Mucosa of rectum (tissue), 2 donors: ENCODE measurements at regions not wholly inside any gene's neighbourhood (a gene's known extent, or its start where the extent isn't known, plus 50 kb on each side); places are given as distances from the start of the nearest gene placed in this dataset.
"Not testable (repeated sequence)": the region's sequence is repeated elsewhere in the genome, so short reads cannot be mapped to it uniquely, and the experiment has no call there.

Experiments
- H3K27ac ChIP-seq, 2 donors: one replicate each; pipeline ENCODE4 v1.7.0; 2013; ENCODE audit warnings: inconsistent platforms in 2 of 2, low read depth in 2 of 2, low read length in 2 of 2
- H3K27me3 ChIP-seq, 2 donors: one replicate each; pipeline ENCODE4 v1.7.0; 2013; ENCODE audit warnings: low read length in 2 of 2; ENCODE audit not compliant: control insufficient read depth in 2 of 2, insufficient read depth in 2 of 2
- H3K36me3 ChIP-seq, 2 donors: one replicate each; pipeline ENCODE4 v1.7.0; 2013; ENCODE audit warnings: low read length in 2 of 2; ENCODE audit not compliant: control insufficient read depth in 2 of 2, insufficient read depth in 2 of 2
- H3K4me1 ChIP-seq, 2 donors: one replicate each; pipeline ENCODE4 v1.7.0; 2013; ENCODE audit warnings: low read length in 2 of 2, mild to moderate bottlenecking in 1 of 2; ENCODE audit not compliant: control insufficient read depth in 2 of 2, insufficient read depth in 2 of 2
- H3K4me3 ChIP-seq, 2 donors: one replicate each; pipeline ENCODE4 v1.7.0; 2013; ENCODE audit warnings: low read length in 2 of 2
- H3K9ac ChIP-seq, 2 donors: one replicate each; pipeline ENCODE4 v1.7.0; 2013; ENCODE audit warnings: low read length in 2 of 2, low read depth in 1 of 2, mild to moderate bottlenecking in 1 of 2
- H3K9me3 ChIP-seq, 2 donors: one replicate each; pipeline ENCODE4 v1.7.0; 2013; ENCODE audit warnings: low read length in 2 of 2; ENCODE audit not compliant: control insufficient read depth in 2 of 2
- donor health status: healthy.
- donor health status: Normal muscosa, but diverticular disease.

- no peaks in the 10 kb centered on the region for H3K9me3 ChIP-seq
- no peak overlapping the region for H3K27ac ChIP-seq
- no peaks in the 10 kb centered on the region for H3K36me3 ChIP-seq
- no peaks in the 10 kb centered on the region for H3K4me1 ChIP-seq
- H3K27me3 ChIP-seq = peaks cover 0 to 2% of the 10 kb centered on the region in 2 donors
- H3K9ac ChIP-seq = no peak overlapping the region
- no peak overlapping the region for H3K4me3 ChIP-seq
Measured at GRCh38 chr6:170056278-170056711, 234.6 kb downstream of the DLL1 start.

- H3K27me3 ChIP-seq, H3K27ac ChIP-seq, H3K9ac ChIP-seq, H3K4me1 ChIP-seq, H3K36me3 ChIP-seq, H3K4me3 ChIP-seq, H3K9me3 ChIP-seq: not testable (repeated sequence)
Measured at GRCh38 chr6:170055797-170056196, 235.1 kb downstream of the DLL1 start.

DNA sequence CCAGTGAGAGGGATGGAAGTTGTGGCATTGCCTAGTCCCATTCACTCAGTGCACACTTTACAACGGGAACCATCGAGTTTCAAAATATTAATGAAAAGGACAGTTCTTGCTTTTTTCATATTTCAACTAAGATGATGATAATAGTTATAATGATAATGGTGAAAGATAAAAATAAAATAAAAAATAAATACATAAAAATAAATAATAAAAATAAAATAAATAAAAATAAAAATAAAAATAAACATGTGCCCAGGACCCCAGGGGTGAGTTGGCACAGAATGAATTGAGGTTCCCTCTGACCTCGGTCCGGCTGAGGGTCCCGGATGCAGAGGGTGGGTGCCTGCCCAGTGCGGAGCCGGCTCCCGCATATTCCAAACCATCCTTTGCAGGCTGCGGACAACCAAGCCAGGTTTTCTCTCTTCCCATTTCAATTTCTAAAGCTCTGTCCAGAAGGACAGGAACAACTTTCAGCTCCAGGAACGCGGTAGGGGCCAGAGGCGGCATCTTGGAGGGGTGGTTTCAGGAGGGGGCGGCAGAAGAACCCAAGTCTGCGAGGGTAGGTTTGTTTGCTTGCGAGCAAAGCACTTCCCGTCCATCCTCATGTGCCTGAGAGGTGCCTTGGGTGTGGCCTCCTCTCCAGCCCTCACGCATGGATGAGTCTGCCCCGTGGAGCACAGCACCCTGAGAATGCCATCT is 236.8 kb downstream of the DLL1 start:
- Histone ChIP-seq H3K27ac (no peak overlapping the region), H3K4me1 (peaks cover under 1 to 6% of the 10 kb centered on the region in 2 donors), H3K9ac (no peak overlapping the region), H3K9me3 (no peaks in the 10 kb centered on the region), H3K27me3 (no peaks in the 10 kb centered on the region), H3K36me3 (no peaks in the 10 kb centered on the region), H3K4me3 (no peak overlapping the region)

DNA sequence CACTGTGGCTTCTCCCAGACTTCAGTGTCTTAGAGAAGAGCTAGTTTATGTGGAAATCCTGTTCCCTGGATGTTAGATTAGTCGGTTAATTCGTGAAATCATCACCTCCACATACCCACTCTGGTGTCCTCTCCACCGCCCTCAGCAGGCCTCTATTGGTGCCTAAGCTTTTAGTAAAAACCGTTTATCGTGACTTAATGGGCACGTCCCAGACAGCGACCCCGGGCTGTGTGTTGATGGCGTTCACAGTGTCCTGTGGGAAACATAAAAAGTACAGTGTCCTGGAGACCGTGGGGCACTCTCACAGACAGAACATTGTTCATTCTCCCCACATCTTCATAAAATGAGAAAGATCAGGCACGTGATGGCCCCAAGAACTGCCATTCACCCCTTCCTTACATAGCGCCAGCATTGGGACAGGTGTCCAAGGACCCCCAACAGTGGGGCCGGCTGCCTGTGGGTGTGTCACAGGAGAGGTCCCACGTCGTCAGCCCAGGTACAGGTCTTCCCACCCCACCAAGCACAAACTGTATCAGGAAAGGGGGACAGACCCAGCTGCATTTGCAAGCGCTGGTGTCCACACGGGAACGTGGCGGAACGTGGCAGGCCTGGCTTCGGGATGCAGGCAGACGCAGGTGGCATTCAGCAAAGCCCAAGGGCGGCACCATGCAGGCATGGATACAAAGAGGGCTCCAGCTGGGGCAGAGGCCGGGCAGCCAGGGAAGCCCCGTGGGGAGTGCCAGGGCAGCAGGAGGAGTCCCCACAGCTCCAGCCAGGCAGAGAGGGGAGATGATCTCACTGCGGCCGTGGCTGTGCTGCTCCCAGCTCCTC is 237.7 kb downstream of the DLL1 start:
- H3K4me3 ChIP-seq = no peak overlapping the region
- no peak overlapping the region for H3K27ac ChIP-seq
- no peaks in the 10 kb centered on the region for H3K9me3 ChIP-seq
- no peaks in the 10 kb centered on the region for H3K36me3 ChIP-seq
- H3K4me1 ChIP-seq = peaks cover 3 to 6% of the 10 kb centered on the region in 2 donors
- no peaks in the 10 kb centered on the region for H3K27me3 ChIP-seq
- no peak overlapping the region for H3K9ac ChIP-seq

GRCh38 chr6:170051229-170052172 is 239.4 kb downstream of the DLL1 start:
- no peak overlapping the region for H3K4me3 ChIP-seq
- no peak overlapping the region for H3K9ac ChIP-seq
- no peaks in the 10 kb centered on the region for H3K9me3 ChIP-seq
- peaks cover 3 to 6% of the 10 kb centered on the region in 2 donors for H3K4me1 ChIP-seq
- H3K27me3 ChIP-seq = no peaks in the 10 kb centered on the region
- no peak overlapping the region for H3K27ac ChIP-seq
- no peaks in the 10 kb centered on the region for H3K36me3 ChIP-seq

- no peaks in the 10 kb centered on the region for H3K9me3 ChIP-seq
- no peak overlapping the region for H3K4me3 ChIP-seq
- H3K27ac ChIP-seq = peak overlapping the region; percentile 11 to 80
- peaks cover 3 to 6% of the 10 kb centered on the region in 2 donors for H3K4me1 ChIP-seq
- no peaks in the 10 kb centered on the region for H3K36me3 ChIP-seq
- no peak overlapping the region for H3K9ac ChIP-seq
- no peaks in the 10 kb centered on the region for H3K27me3 ChIP-seq
Measured at GRCh38 chr6:170050591-170051041, 240.3 kb downstream of the DLL1 start.

- Histone ChIP-seq H3K27me3 (no peaks in the 10 kb centered on the region), H3K27ac (peak overlapping the region; percentile 78 to 80), H3K36me3 (no peaks in the 10 kb centered on the region), H3K4me1 (peaks cover 3 to 6% of the 10 kb centered on the region in 2 donors), H3K4me3 (no peak overlapping the region), H3K9me3 (no peaks in the 10 kb centered on the region), H3K9ac (no peak overlapping the region)
Measured at GRCh38 chr6:170049641-170050561, 241.0 kb downstream of the DLL1 start.

- Histone ChIP-seq H3K4me1 (peaks cover 3 to 6% of the 10 kb centered on the region in 2 donors), H3K27me3 (no peaks in the 10 kb centered on the region), H3K4me3 (no peak overlapping the region), H3K36me3 (no peaks in the 10 kb centered on the region), H3K9ac (peak overlapping the region in 1 of 2 donors; percentile 2), H3K27ac (peak overlapping the region; percentile 78 to 80), H3K9me3 (no peaks in the 10 kb centered on the region)
Measured at GRCh38 chr6:170048615-170049256, 242.1 kb downstream of the DLL1 start.

GRCh38 chr6:170047823-170048222 is 243.1 kb downstream of the DLL1 start:
- Histone ChIP-seq H3K9ac (no peak overlapping the region), H3K36me3 (no peaks in the 10 kb centered on the region), H3K27ac (peak overlapping the region; percentile 78 to 80), H3K4me3 (no peak overlapping the region), H3K9me3 (no peaks in the 10 kb centered on the region), H3K4me1 (peaks cover 3 to 6% of the 10 kb centered on the region in 2 donors), H3K27me3 (no peaks in the 10 kb centered on the region)
